Loucy (cell line): ENCODE measurements at regions not wholly inside any gene's neighbourhood (a gene's known extent, or its start where the extent isn't known, plus 50 kb on each side); places are given as distances from the start of the nearest gene placed in this dataset.

ENCODE experiments used
- H2AFZ ChIP-seq: fragments of 200-600 bp; sonication (generic); 2 replicates; pipeline ENCODE4 v1.6.0; 2016; ENCODE audit warnings: antibody characterized with exemption, mild to moderate bottlenecking, low read length, moderate library complexity
- H3F3A ChIP-seq: fragments of 200-600 bp; 2 replicates; pipeline ENCODE4 v1.6.0; 2016; ENCODE audit warnings: antibody characterized with exemption, low read depth, mild to moderate bottlenecking
- H3K27me3 ChIP-seq: fragments of 200-600 bp; sonication (generic); 2 replicates; pipeline ENCODE4 v1.6.1; 2014; ENCODE audit warnings: low read length, mild to moderate bottlenecking; ENCODE audit not compliant: insufficient read depth, poor library complexity, severe bottlenecking
- H3K36me3 ChIP-seq: fragments of 200-600 bp; sonication (generic); 2 replicates; pipeline ENCODE4 v1.6.1; 2016; ENCODE audit warnings: low read length; ENCODE audit not compliant: insufficient read depth
- H3K4me1 ChIP-seq: fragments of 200-600 bp; sonication (generic); 2 replicates; pipeline ENCODE4 v1.5.1; 2014; ENCODE audit warnings: low read length, mild to moderate bottlenecking; ENCODE audit not compliant: insufficient read depth, poor library complexity, severe bottlenecking
- H3K4me2 ChIP-seq: fragments of 200-600 bp; sonication (generic); 2 replicates; pipeline ENCODE4 v1.6.0; 2014; ENCODE audit warnings: antibody characterized with exemption, low read length, low read depth, mild to moderate bottlenecking; ENCODE audit not compliant: poor library complexity, severe bottlenecking
- H3K4me3 ChIP-seq: fragments of 200-600 bp; sonication (generic); 2 replicates; pipeline ENCODE4 v1.5.1; 2014; ENCODE audit warnings: low read length, mild to moderate bottlenecking, mixed read lengths; ENCODE audit not compliant: poor library complexity, severe bottlenecking
- H3K79me2 ChIP-seq: fragments of 200-600 bp; sonication (generic); 2 replicates; pipeline ENCODE4 v1.6.1; 2014; ENCODE audit warnings: low read length; ENCODE audit not compliant: insufficient read depth
- H3K9ac ChIP-seq: fragments of 200-600 bp; sonication (generic); 2 replicates; pipeline ENCODE4 v1.6.0; 2014; ENCODE audit warnings: mild to moderate bottlenecking, low read depth, low read length, moderate library complexity; ENCODE audit not compliant: poor library complexity, severe bottlenecking
- H3K9me2 ChIP-seq: fragments of 200-600 bp; sonication (generic); replicated peaks from 2 replicates; pipeline ENCODE4 v1.6.1; 2016; ENCODE audit warnings: low read depth, low read length, mixed read lengths
- H3K9me3 ChIP-seq: fragments of 200-600 bp; sonication (generic); 2 replicates; pipeline ENCODE4 v1.6.1; 2014; ENCODE audit warnings: mild to moderate bottlenecking, antibody characterized with exemption, low read length, low read depth; ENCODE audit not compliant: insufficient read depth
- H4K20me1 ChIP-seq: fragments of 200-600 bp; sonication (generic); 2 replicates; pipeline ENCODE4 v1.6.0; 2014; ENCODE audit warnings: antibody characterized with exemption, low read length, mild to moderate bottlenecking; ENCODE audit not compliant: insufficient read depth, poor library complexity, severe bottlenecking
- CTCF ChIP-seq: fragments of 200-600 bp; sonication (generic); conservative IDR thresholded peaks from 2 replicates; pipeline ENCODE4 v1.5.1; 2014; ENCODE audit warnings: mild to moderate bottlenecking, antibody characterized with exemption, low read length
- EZH2phosphoT487 ChIP-seq: fragments of 200-600 bp; IDR thresholded peaks from 2 replicates; pipeline ENCODE4 v1.6.1; 2018; ENCODE audit warnings: antibody characterized with exemption, mild to moderate bottlenecking, moderate library complexity, borderline replicate concordance

GRCh38 chr1:37120279-37120678 is 86.0 kb upstream of the GRIK3 start:
- TF ChIP-seq CTCF (no peak), EZH2phosphoT487 (no peak)
- Histone ChIP-seq H3K27me3 (no peaks in the 10 kb centered on the region), H3K36me3 (no peaks in the 10 kb centered on the region), H3K9me2 (no peaks in the 10 kb centered on the region), H3K4me2 (no peak overlapping the region), H3K9ac (no peak overlapping the region), H2AFZ (no peak overlapping the region), H3F3A (no peaks in the 10 kb centered on the region), H4K20me1 (no peaks in the 10 kb centered on the region), H3K79me2 (no peaks in the 10 kb centered on the region), H3K9me3 (no peaks in the 10 kb centered on the region), H3K4me1 (no peaks in the 10 kb centered on the region), H3K4me3 (no peak overlapping the region)

GRCh38 chr1:37123276-37124115 is 89.2 kb upstream of the GRIK3 start:
- TF ChIP-seq EZH2phosphoT487, result no peak
- H3K9ac ChIP-seq, result no peak overlapping the region
- H3K36me3 ChIP-seq, result no peaks in the 10 kb centered on the region
- H3K4me3 ChIP-seq, result no peak overlapping the region
- no peaks in the 10 kb centered on the region for H3K79me2 ChIP-seq
- H3K4me1 ChIP-seq, result no peaks in the 10 kb centered on the region
- H3K4me2 ChIP-seq, result no peak overlapping the region
- H3F3A ChIP-seq, result no peaks in the 10 kb centered on the region
- no peaks in the 10 kb centered on the region for H4K20me1 ChIP-seq
- no peak overlapping the region for H2AFZ ChIP-seq
- H3K27me3 ChIP-seq, result no peaks in the 10 kb centered on the region
- no peaks in the 10 kb centered on the region for H3K9me3 ChIP-seq
- H3K9me2 ChIP-seq, result no peaks in the 10 kb centered on the region

GRCh38 chr1:37124501-37124900 is 90.2 kb upstream of the GRIK3 start:
- H2AFZ ChIP-seq, result no peak overlapping the region
- no peaks in the 10 kb centered on the region for H4K20me1 ChIP-seq
- H3K27me3 ChIP-seq, result no peaks in the 10 kb centered on the region
- no peaks in the 10 kb centered on the region for H3K9me2 ChIP-seq
- TF ChIP-seq CTCF (no peak), EZH2phosphoT487 (no peak)
- H3K4me3 ChIP-seq, result no peak overlapping the region
- H3K9ac ChIP-seq, result no peak overlapping the region
- H3K36me3 ChIP-seq, result no peaks in the 10 kb centered on the region
- H3K4me2 ChIP-seq, result no peak overlapping the region
- H3K9me3 ChIP-seq, result no peaks in the 10 kb centered on the region
- no peaks in the 10 kb centered on the region for H3K79me2 ChIP-seq
- no peaks in the 10 kb centered on the region for H3F3A ChIP-seq
- no peaks in the 10 kb centered on the region for H3K4me1 ChIP-seq

- H2AFZ ChIP-seq, result no peak overlapping the region
- no peaks in the 10 kb centered on the region for H3K27me3 ChIP-seq
Observed at GRCh38 chr1:37125295-37125694, 91.0 kb upstream of the GRIK3 start.

More at GRCh38 chr1:37125295-37125694, 91.0 kb upstream of the GRIK3 start:
- Histone ChIP-seq H3K36me3 (no peaks in the 10 kb centered on the region), H3K9me2 (no peaks in the 10 kb centered on the region), H3K4me1 (no peaks in the 10 kb centered on the region), H3K4me2 (no peak overlapping the region), H3K9ac (no peak overlapping the region), H3K79me2 (no peaks in the 10 kb centered on the region), H4K20me1 (no peaks in the 10 kb centered on the region), H3F3A (no peaks in the 10 kb centered on the region), H3K9me3 (no peaks in the 10 kb centered on the region), H3K4me3 (no peak overlapping the region)
- no peak for TF ChIP-seq EZH2phosphoT487
- no peak for TF ChIP-seq CTCF
